Myocyte (in vitro differentiated cells): ENCODE measurements at regions not wholly inside any gene's neighbourhood (a gene's known extent, or its start where the extent isn't known, plus 50 kb on each side); places are given as distances from the start of the nearest gene placed in this dataset.

Experiments
- DNase-seq: peaks from one replicate; pipeline ENCODE4 v3.0.0-alpha.2; 2012; ENCODE audit warnings: low read depth

GRCh38 chr16:77553130-77553529 is 118.3 kb upstream of the ADAMTS18 start:
- DNase-seq = no peak

- no peak for DNase-seq
Observed at GRCh38 chr16:77555126-77555525, 120.3 kb upstream of the ADAMTS18 start.

- DNase-seq = no peak
Observed at GRCh38 chr16:77555791-77556190, 121.0 kb upstream of the ADAMTS18 start.

GRCh38 chr16:77556201-77556873 is 121.5 kb upstream of the ADAMTS18 start:
- DNase-seq = no peak

GRCh38 chr16:77557385-77557784 is 122.6 kb upstream of the ADAMTS18 start:
- DNase-seq = no peak

GRCh38 chr16:77558786-77559185 is 124.0 kb upstream of the ADAMTS18 start:
- DNase-seq = no peak

- DNase-seq = no peak
Observed at GRCh38 chr16:77562497-77562896, 127.7 kb upstream of the ADAMTS18 start.

GRCh38 chr16:77564791-77565390 is 130.1 kb upstream of the ADAMTS18 start:
- no peak for DNase-seq

- DNase-seq = no peak
Observed at GRCh38 chr16:77569406-77569805, 134.6 kb upstream of the ADAMTS18 start.

GRCh38 chr16:77570574-77570973 is 135.7 kb upstream of the ADAMTS18 start:
- no peak for DNase-seq

GRCh38 chr16:77571115-77571862 is 136.5 kb upstream of the ADAMTS18 start:
- DNase-seq = no peak

- no peak for DNase-seq
Observed at GRCh38 chr16:77574867-77575624, 140.2 kb upstream of the ADAMTS18 start.

GRCh38 chr16:77579351-77579891 is 142.9 kb upstream of the NUDT7 start:
- no peak for DNase-seq

- no peak for DNase-seq
Observed at GRCh38 chr16:77581706-77582105, 140.6 kb upstream of the NUDT7 start.

GRCh38 chr16:77584205-77584859 is 138.0 kb upstream of the NUDT7 start:
- DNase-seq = peak; percentile 71

- no peak for DNase-seq
Observed at GRCh38 chr16:77585379-77586251, 136.7 kb upstream of the NUDT7 start.

GRCh38 chr16:77588389-77588788 is 133.9 kb upstream of the NUDT7 start:
- DNase-seq = no peak

- no peak for DNase-seq
Observed at GRCh38 chr16:77589071-77589765, 133.1 kb upstream of the NUDT7 start.

GRCh38 chr16:77590707-77591106 is 131.6 kb upstream of the NUDT7 start:
- no peak for DNase-seq
